ENCODE measurements at regions not wholly inside any gene's neighbourhood (a gene's known extent, or its start where the extent isn't known, plus 50 kb on each side); places are given as distances from the start of the nearest gene placed in this dataset.
"Not testable (repeated sequence)": the region's sequence is repeated elsewhere in the genome, so short reads cannot be mapped to it uniquely, and the experiment has no call there.

DNA sequence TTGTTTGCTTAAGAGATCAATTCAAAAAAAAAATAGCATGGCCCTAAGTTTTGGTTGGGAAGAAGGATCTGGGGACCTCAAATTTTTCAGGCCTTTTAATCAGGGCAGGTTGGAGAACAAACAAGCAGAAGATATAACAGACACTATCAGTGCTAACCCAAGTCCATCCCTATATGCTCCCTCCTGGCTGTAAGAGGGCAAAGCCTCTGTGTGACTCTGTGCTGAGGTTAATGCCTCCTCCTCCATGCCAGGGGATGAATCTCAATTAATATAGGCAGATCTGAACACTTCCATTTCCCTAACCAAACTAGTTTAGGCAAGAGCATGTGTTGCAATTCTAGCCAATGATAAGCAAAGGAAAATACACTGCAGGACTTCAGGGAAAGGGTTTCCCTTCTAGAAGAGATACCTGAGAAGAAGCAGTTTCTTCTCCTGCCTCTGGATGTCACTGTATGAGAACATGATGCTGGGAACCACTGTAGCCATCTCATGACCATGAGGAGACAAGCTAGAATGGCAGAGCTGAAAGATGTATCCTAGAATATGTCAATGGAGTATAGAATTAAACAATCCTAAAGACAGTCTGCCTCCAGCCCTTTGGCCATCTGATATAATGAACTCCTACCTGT is 76.0 kb downstream of the CHD9NB start:
- no peak for DNase-seq (ENCODE audit: low spot score)

DNA sequence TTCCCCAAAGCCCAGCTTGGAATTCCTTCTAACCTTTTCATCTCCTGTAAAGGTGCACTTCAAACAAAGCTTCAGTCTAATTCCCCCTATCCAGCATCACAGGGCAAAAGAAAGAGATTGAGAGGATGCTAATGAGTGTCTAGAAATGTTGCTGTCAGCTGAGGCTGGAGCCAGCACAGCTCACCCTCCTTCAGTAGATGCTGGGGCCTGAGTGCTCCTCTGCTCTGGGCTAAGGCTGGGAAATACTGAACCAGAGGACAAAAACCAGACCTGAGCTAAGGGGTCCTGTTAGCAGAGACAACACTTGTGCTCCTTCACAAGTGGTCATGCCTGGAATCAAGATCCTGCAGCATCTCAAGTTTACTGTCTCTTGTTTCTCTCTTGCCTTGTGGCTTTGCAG is 85.0 kb downstream of the CHD9NB start:
- no peak for DNase-seq (ENCODE audit: low spot score)

DNA sequence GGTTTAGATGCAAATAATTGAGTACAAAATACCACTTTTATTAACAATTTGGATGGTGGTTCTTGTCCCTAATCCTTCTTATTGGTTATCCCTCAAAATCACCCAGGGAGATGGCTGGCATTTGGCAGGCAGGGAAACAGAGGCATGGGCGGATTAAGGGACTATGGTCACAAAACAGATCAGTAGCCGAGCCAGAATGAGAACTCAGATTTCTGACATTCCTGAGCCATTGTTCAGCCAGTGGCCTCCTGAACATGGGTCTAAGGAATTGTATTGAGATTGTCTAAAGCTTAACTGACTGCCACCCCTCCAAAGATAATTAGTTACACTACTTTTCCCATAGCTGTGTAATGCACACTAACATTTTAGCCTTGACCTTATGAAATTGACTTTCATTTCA is 88.4 kb downstream of the CHD9NB start:
- no peak for DNase-seq (ENCODE audit: low spot score)

DNA sequence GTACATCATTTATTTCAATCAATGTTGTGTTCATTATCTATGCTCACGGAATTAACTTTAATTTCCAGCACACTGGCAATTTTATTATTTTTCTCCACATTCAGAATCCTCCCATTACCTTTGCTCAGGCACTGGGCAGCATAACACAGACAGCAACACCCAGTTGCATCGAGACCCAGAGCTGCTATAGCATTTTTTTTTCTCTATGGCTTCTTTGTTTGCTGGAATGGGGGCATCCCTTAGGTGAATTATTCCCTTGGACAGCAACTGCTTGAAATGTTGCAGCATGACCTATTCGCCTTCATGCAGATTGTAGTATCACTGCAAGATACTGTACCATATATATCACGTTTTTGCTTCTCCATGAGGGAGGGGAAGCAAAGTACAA is 88.8 kb downstream of the CHD9NB start:
- no peak for DNase-seq (ENCODE audit: low spot score)

DNA sequence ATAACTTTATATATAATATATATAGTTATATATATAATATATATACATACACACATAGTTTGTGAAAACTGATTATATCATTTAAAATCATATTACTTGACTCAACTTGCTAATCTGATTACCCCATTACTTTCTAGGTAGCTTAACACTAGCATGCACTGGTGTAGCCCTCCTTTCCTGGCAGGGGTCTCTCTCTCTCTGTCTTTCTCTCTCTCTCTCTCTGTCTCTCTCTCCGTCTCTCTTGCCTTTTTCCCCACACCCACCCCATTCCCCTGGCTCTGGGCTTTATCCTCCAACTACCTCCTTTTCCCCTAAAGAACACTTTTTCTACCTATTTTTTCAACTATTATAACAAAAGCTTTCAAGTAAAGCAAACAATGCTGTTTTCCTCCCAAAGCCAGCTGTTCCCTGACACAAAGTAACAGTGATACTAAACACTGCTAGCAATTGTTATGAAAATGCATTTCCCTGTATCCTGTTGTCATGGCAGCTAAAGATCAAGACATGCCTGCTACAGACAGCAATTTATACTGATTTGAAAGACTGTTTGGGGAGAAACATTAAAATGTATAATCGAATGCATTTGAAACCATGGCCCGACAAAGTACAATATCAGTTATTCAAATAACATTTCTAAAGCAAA is 89.4 kb downstream of the CHD9NB start:
- DNase-seq (ENCODE audit: low spot score) = no peak

DNA sequence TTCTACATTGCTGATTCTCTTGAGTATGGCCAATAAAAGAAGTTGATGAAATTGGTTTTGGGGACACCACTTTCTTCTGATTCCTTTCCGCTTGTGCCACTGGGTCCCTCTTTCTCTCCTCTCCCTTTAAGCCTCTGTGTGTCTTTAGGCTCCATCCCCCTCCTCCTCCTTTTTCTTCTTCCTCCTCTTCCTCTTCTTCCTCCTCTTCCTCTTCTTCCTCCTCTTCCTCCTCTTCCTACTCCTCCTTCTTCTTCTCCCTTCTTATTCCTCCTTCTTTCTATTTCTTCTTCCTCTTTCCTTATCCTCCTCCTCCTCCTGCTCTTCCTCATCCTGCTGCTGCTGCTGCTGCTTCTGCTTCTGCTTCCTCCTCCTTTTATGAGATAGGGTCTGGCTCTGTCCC is 93.7 kb downstream of the CHD9NB start:
- no peak for DNase-seq (ENCODE audit: low spot score)

DNA sequence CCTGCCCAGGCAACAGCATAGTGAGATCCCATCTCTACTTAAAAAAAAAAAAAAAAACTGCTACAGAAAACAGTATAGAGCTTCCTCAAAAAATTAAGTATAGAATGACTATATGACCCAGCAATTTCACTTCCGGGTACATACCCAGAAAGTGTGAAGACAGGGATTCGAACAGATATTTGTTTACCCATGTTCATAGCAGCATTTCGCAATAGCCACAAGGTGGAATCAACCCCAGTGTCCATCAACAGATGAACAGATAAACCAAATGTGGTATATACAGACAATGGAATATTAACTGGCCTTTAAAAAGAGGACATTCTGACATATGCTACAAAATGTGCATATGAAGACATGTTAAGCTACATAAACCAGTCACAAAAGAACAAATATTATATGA is 95.5 kb downstream of the CHD9NB start:
- DNase-seq (ENCODE audit: low spot score) = no peak

DNA sequence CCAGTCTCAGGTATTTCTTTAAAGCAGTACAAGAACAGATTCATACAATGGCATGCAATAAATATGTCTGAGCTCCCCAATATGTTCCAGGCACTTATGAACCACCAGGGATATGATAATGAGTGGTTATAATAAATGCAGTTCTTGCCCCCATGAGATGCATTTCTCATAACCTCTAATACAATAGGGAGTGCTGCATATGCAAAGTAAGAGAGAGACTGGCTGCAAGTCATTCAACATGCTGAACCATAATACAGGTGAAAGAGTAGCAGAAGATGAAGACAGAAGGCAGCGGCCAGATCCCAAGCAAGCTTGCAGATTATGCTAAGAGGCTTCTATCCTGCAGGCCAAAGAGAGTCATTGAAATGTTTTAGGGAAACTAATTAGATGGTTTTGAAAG is 96.7 kb downstream of the CHD9NB start:
- no peak for DNase-seq (ENCODE audit: low spot score)

DNA sequence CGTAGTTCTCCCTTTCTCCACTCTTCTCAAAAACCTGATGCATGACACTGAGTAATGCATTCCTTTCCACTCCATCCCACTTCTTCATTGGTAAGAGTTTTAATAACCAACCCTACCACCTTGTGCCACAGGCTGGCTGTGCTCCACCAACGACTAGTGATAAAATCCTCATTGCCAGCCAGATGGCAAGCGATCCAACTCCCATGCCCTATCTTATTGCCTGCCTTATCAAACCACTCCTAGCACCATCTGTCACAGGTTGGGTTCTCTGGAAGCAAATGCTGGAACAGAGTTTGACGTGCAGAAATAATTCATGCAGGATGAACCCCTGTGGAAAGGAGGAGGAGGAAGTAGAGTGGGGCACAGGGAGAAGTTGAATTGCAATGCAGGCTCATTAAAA is 99.5 kb downstream of the CHD9NB start:
- no peak for DNase-seq (ENCODE audit: low spot score)

DNA sequence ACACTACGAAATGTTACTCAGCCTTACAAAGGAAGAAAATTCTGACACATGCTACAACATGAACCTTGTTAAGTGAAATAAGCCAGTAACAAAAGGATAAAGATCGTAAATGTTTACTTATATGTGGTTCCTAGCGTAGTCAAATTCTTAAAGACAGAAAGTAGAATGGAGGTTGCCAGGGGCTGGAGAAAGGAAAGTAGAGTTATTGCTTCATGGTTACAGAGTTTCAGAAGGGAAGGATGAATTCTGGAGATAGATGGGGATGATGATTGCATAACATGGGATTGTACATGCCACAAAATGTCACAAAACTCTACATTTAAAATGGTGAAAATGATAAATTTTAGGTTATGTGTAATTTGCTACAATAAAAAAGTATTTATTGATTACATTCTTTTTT is 103.8 kb downstream of the CHD9NB start:
- no peak for DNase-seq (ENCODE audit: low spot score)

DNA sequence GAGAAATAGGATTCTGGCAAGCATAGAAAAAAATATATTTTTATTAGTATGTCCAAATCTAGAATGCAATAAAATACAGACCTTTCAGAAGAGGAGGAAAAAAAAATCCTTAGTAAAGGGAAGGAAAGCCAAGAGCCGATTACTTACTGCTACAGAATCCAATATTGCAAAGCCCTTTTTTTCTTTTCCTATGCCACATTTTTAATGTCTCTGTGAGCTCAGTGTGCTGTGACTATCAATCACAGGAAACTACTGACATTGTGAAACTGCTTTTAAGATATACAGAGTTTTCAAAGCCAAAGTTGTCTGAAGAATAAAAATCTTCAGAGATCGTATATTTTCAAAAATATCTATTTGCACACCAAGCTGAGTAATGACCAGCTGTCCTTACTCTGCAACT is 120.4 kb downstream of the CHD9NB start:
- DNase-seq (ENCODE audit: low spot score) = no peak

DNA sequence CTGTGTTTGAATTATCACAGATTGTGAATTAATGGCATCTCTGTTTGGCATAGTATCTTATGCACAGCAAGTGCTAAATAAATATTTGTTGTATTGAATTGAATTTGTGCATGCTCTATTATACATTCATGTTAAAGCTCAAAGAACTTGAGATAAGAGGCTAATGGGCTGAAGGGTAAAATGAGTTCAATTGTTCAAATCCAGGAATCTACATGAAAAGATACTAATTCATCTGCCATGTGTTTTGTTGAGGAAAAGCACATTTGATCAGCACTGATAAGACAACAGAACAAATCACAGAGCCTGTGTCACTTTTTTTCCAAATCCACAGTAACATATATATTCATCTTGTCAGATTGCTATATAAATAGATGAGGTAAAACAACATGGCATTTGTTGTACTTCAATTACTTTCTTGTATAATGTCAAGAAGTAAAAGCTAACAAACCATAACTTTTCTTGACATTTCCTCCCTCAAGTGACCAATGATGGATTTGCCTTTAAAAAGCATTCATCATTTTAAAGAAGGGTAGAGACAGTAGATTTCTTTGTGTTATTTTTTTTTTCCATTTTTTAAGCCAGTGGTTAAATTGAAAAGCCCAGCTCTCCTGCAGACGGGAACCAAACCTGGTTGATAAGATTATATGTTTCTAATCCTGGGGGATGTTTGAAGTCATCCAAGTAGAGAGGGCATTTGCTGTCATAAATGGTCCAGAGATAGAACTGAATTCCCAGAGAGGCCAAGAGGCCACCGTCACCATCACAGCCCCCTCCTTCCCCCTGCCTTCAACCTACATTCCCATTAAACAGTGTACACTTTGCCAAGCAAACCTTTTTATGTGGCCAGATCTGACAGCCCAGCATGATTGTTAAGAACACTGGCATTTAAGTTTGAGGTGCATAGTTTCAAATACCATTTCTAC is 123.0 kb downstream of the CHD9NB start:
- DNase-seq (ENCODE audit: low spot score) = no peak

DNA sequence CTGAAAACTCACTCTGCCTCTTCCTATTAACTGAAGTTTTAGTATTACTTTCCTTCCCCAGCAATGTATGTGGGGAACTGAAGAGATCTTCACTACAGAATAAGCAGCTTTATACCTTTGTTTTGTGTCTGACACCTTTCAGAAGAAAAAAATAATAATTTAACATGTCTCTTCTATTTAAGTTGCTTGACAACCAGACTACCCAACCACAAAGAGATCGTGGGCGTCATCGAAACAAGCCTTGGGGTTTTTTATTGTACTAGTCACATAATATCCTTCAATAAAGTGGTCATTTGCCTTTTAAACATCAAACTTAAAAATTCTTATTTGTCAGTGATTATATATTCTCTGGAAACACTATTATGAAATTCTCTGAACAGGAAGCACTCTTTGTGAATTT is 123.7 kb downstream of the CHD9NB start:
- no peak for DNase-seq (ENCODE audit: low spot score)

DNA sequence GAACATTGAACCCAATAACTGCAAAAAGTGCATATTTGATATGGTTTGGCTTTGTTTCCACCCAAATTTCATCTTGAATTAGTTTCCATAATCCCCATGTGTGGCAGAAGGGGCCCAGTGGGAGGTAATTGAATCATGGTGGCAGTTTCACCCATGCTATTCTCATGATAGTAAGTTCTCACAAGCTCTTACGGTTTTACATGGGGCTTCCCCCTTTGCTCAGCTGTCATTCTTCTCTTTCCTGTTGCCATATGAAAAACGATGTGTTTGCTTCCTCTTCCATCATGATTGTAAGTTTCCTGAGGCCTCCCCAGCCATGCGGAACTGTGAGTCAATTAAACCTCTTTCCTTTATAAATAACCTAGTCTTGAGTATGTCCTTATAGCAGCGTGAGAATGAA is 127.6 kb downstream of the CHD9NB start:
- DNase-seq (ENCODE audit: low spot score) = no peak

DNA sequence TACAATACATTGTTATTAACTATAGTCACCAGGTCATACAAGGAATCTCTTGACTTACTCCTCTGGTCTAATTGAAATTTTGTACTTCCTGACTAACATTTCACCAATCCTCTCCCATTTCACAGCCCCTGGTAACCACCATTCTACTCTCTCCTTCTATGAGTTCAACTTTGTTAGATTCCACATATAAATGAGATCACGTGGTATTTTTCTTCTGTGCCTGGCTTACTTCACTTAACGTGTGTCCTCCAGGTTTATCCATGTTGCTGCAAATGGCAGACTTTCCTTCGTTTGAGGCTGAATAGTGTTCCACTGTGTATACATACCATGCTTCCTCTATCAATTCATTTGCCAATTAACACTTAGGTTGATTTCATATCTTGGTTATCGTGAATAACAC is 128.5 kb downstream of the CHD9NB start:
- DNase-seq (ENCODE audit: low spot score) = no peak

DNA sequence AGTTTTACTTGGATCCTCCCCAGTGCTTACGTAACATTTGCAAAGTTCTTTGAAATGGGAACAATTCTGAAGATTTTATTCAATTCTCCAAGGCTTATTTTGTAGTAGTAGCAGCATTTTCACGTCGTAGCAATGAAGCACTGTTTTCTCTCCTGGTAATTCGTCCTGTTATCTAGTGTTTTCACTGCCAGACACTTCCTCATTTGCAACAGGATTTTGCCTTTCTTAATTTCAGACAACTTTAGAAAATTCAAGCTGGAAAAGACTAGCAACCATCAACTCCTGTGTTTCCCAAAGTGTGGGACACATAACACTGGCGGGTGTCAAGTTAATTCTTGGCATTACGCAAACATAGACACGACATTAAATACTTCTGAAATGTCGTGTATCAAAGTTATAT is 131.6 kb downstream of the CHD9NB start:
- no peak for DNase-seq (ENCODE audit: low spot score)

DNA sequence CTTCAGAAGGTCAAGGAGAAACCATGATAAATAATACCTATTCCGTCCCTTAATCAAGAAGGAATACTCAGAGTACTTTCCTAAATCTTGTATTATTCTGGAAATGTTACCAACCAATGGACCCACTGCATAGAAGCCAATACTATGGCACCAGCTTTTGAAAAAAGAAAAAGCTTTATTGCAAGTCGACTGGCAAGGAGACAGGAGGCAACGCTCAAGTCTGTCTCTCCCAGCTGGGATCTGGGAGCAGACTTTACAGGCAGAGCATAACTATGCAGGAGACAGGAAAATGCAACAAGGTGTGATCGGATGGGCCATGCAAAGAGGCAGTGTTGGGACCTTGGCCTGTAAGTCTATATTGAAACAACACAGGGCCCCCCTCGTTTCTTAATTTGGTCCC is 132.4 kb downstream of the CHD9NB start:
- no peak for DNase-seq (ENCODE audit: low spot score)

DNA sequence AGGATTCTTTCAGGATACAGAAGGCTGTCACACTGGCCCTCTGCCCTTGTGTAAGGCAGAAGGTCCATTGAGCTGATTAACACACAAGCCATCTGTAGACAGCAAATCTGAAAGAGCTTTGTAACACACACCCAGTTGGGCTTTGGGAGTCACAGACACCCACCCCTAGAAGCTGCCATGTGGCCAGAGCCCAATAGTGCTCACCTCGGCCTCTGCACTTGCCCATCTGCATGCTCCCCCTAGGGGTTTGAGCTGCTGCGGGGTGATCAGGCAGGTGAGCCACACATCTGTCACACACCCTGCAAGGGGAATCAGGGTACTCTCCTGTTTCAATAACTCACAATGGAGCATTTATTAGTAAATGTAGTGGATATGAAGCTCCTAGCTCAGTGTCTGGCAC is 138.3 kb downstream of the CHD9NB start:
- DNase-seq (ENCODE audit: low spot score) = no peak

DNA sequence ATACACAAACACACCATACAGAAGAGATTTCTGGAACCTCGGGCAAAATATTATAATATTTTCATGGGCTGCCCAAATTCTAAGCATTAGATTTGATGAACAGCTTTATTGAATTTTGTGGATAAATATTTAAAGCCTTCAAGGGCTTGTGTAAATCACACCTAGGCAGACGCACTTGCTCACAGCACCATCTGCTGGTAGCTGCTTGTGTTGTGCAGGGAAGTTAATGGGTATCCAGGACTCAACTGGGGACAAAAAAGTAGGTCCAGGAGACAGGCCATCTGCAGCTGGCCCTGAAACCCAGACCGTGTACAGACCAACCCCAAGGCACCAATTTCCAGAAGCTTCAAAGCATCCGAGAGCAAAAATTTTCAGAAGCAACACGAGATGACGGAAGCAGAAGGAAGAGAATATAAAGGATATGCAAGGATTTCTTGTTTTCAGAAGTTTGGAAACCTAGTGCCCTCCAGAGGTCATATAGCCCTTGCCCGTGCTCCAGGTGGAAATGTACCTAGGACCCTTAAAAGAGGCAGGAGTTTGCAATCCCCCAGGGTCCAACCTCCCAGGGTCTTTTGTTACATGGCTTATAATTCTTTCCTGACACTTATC is 140.0 kb downstream of the CHD9NB start:
- DNase-seq (ENCODE audit: low spot score) = peak; percentile 58

DNA sequence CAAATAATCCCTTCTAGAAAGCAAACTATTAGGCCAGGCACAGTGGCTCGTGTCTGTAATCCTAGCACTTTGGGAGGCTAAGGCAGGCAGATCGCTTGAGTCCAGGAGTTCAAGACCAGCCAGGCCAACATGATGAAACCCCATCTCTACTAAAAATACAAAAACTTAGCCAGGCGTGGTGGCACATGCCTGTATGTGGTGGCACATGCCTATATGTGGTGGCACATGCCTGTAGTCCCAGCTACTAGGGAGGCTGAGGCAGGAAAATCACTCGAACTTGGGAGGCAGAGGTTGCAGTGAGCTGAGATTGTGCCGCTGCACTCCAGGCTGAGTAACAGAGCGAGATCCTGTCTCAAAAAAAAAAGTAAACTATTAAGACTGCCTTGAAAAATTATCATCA is 144.6 kb downstream of the CHD9NB start:
- DNase-seq (ENCODE audit: low spot score) = not testable (repeated sequence)

DNA sequence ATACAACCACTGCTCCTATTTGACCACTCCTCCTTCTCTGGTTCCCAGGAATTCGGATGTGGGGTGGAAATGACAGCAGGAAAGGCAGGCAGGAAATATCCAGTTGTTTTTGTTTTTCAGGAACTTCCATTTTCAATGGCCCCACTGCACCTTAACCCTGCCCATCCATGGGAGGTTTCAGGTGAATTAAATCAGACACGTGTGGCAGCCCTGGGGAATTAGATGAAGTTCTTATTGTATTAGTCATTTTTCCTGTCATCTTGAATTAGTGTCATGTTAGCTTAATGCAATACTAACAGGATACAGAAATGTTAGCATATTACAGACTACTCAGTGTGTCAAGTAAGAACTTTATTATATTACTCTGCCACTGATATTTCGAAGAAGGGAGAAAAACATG is 146.4 kb downstream of the CHD9NB start:
- no peak for DNase-seq (ENCODE audit: low spot score)

DNA sequence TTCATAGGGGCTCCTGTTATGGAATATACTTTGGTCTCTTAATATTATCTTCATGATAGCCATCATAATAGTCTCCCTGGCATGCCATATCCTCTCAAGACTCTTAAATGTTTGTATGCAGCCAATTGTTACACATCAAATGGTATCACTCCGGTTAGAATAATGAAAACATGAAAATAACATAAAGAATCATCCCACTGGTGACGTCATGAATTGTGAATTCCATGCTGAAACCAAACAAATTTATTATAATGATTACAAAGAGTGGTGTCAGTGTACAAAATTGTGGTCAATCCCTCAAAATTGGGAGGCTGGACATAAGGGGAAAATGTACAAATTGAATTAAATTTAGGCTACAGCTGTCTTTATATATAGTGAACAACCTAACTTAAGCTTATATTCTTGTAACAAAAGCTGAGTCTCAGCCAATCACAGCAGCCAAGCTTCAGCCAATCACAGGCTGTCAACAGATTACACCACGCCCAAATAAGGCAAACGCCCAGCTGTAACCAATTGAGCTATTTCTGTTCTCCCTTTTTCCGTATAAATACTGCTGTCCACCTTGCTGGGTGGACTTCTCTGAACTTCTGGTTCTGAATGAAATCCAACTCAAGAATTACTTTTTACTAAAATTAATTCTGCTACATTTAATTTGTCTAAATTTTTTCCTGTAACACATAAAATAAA is 156.1 kb downstream of the CHD9NB start:
- no peak for DNase-seq (ENCODE audit: low spot score)

Data from globus pallidus (tissue), 1 donor.